H9 (cell line): ENCODE measurements at regions not wholly inside any gene's neighbourhood (a gene's known extent, or its start where the extent isn't known, plus 50 kb on each side); places are given as distances from the start of the nearest gene placed in this dataset.

Experiments used
- DNase-seq: peaks from one replicate; pipeline ENCODE4 v3.0.0-alpha.2; 2017
- H2AFZ ChIP-seq: one replicate; pipeline ENCODE4 v1.6.1; 2013; ENCODE audit warnings: mild to moderate bottlenecking, low read length, control low read depth, moderate library complexity
- H2AK5ac ChIP-seq: 2 replicates; pipeline ENCODE4 v1.6.1; 2013; ENCODE audit warnings: low read length, control low read depth, mixed read lengths; ENCODE audit not compliant: insufficient read length
- H2BK120ac ChIP-seq: one replicate; pipeline ENCODE4 v1.6.1; 2013; ENCODE audit warnings: low read depth, mild to moderate bottlenecking, low read length, control low read depth, inconsistent platforms; ENCODE audit not compliant: poor library complexity, severe bottlenecking
- H2BK12ac ChIP-seq: 2 replicates; pipeline ENCODE4 v1.6.1; 2013; ENCODE audit warnings: low read length, control low read depth, mixed read lengths, low read depth; ENCODE audit not compliant: insufficient read length
- H2BK15ac ChIP-seq: 2 replicates; pipeline ENCODE4 v1.6.1; 2013; ENCODE audit warnings: low read depth, low read length, control low read depth
- H2BK20ac ChIP-seq: one replicate; pipeline ENCODE4 v1.6.1; 2013; ENCODE audit warnings: low read depth, mild to moderate bottlenecking, low read length, control low read depth, inconsistent platforms; ENCODE audit not compliant: poor library complexity, severe bottlenecking
- H2BK5ac ChIP-seq: 2 replicates; pipeline ENCODE4 v1.6.1; 2013; ENCODE audit warnings: low read length, control low read depth, mixed read lengths; ENCODE audit not compliant: insufficient read length
- H3K14ac ChIP-seq: 2 replicates; pipeline ENCODE4 v1.6.1; 2013; ENCODE audit warnings: low read length, control low read depth; ENCODE audit not compliant: insufficient read depth
- H3K18ac ChIP-seq: 2 replicates; pipeline ENCODE4 v1.6.1; 2013; ENCODE audit warnings: low read depth, mild to moderate bottlenecking, mixed read lengths, low read length, control low read depth; ENCODE audit not compliant: insufficient read length
- H3K23ac ChIP-seq: 2 replicates; pipeline ENCODE4 v1.6.1; 2013; ENCODE audit warnings: low read length, control low read depth, mixed read lengths, low read depth; ENCODE audit not compliant: insufficient read length
- H3K23me2 ChIP-seq: 2 replicates; pipeline ENCODE4 v1.6.1; 2013; ENCODE audit warnings: low read depth, mild to moderate bottlenecking, mixed read lengths, low read length, control low read depth; ENCODE audit not compliant: insufficient read length, poor library complexity, severe bottlenecking
- H3K27ac ChIP-seq: 2 replicates; pipeline ENCODE4 v1.5.1; 2013; ENCODE audit warnings: low read length, control low read depth, mixed read lengths, low read depth; ENCODE audit not compliant: insufficient read length
- H3K27me3 ChIP-seq: 2 replicates; pipeline ENCODE4 v1.6.1; 2013; ENCODE audit warnings: low read length, control low read depth, inconsistent platforms; ENCODE audit not compliant: insufficient read depth
- H3K4ac ChIP-seq: 2 replicates; pipeline ENCODE4 v1.6.1; 2013; ENCODE audit warnings: low read depth, mild to moderate bottlenecking, control low read depth, inconsistent platforms, low read length, moderate library complexity
- H3K4me1 ChIP-seq: 2 replicates; pipeline ENCODE4 v1.6.1; 2013; ENCODE audit warnings: low read length, control low read depth, inconsistent platforms; ENCODE audit not compliant: insufficient read depth
- H3K4me2 ChIP-seq: 2 replicates; pipeline ENCODE4 v1.6.1; 2013; ENCODE audit warnings: low read length, control low read depth, mixed read lengths; ENCODE audit not compliant: insufficient read length, insufficient read depth
- H3K56ac ChIP-seq: 2 replicates; pipeline ENCODE4 v1.6.1; 2013; ENCODE audit warnings: low read depth, mild to moderate bottlenecking, mixed read lengths, low read length, control low read depth; ENCODE audit not compliant: insufficient read length
- H3K79me1 ChIP-seq: 2 replicates; pipeline ENCODE4 v1.6.1; 2013; ENCODE audit warnings: low read depth, mild to moderate bottlenecking, moderate library complexity, low read length, control low read depth, inconsistent platforms; ENCODE audit not compliant: insufficient read depth, poor library complexity, severe bottlenecking
- H3K79me2 ChIP-seq: 2 replicates; pipeline ENCODE4 v1.6.1; 2013; ENCODE audit warnings: low read length, control low read depth, inconsistent platforms; ENCODE audit not compliant: insufficient read depth
- H3K9ac ChIP-seq: 2 replicates; pipeline ENCODE4 v1.6.1; 2013; ENCODE audit warnings: low read length, control low read depth, mixed read lengths; ENCODE audit not compliant: insufficient read length; ENCODE audit errors: extremely low read depth
- H3K9me3 ChIP-seq: one replicate; pipeline ENCODE4 v1.6.1; 2013; ENCODE audit warnings: low read depth, low read length, inconsistent platforms; ENCODE audit not compliant: control insufficient read depth
- H3T11ph ChIP-seq: one replicate; pipeline ENCODE4 v1.6.1; 2013; ENCODE audit warnings: mild to moderate bottlenecking, low read length, control low read depth, inconsistent platforms
- H4K20me1 ChIP-seq: one replicate; pipeline ENCODE4 v1.6.1; 2013; ENCODE audit not compliant: control insufficient read depth, insufficient read length, insufficient read depth
- H4K5ac ChIP-seq: 2 replicates; pipeline ENCODE4 v1.6.1; 2013; ENCODE audit warnings: low read depth, mild to moderate bottlenecking, mixed read lengths, low read length, control low read depth; ENCODE audit not compliant: insufficient read length
- H4K8ac ChIP-seq: replicated peaks from 2 replicates; pipeline ENCODE4 v1.6.1; 2013; ENCODE audit warnings: low read length, control low read depth, mixed read lengths, low read depth; ENCODE audit not compliant: insufficient read length
- H4K91ac ChIP-seq: 2 replicates; pipeline ENCODE4 v1.6.1; 2013; ENCODE audit warnings: low read depth, mild to moderate bottlenecking, moderate library complexity, mixed read lengths, low read length, control low read depth; ENCODE audit not compliant: insufficient read length
- H3K27ac Mint-ChIP-seq, 3 experiments: 2 replicates in 2 of 3; 3 replicates in 1 of 3; pipeline ENCODE4 v1.8.0; 2020 to 2021; ENCODE audit warnings: mixed read lengths in 3 of 3, mild to moderate bottlenecking in 1 of 3, moderate library complexity in 1 of 3
- H3K27me3 Mint-ChIP-seq: 2 replicates; pipeline ENCODE4 v1.8.0; 2021; ENCODE audit warnings: low read depth, mild to moderate bottlenecking, moderate library complexity, mixed read lengths
- H3K36me3 Mint-ChIP-seq, 3 experiments: 2 replicates in 2 of 3; 3 replicates in 1 of 3; pipeline ENCODE4 v1.8.0; 2020 to 2021; ENCODE audit warnings: low read depth in 3 of 3, mixed read lengths in 3 of 3; ENCODE audit not compliant: insufficient read depth in 1 of 3
- H3K4me1 Mint-ChIP-seq, 2 experiments: 2 replicates each; pipeline ENCODE4 v1.8.0; 2020; ENCODE audit warnings: mixed read lengths in 2 of 2
- H3K4me3 Mint-ChIP-seq, 2 experiments: 2 replicates in 1 of 2; 3 replicates in 1 of 2; pipeline ENCODE4 v1.8.0; 2020 to 2021; ENCODE audit warnings: mild to moderate bottlenecking in 2 of 2, mixed read lengths in 2 of 2, moderate library complexity in 1 of 2
- H3K9me3 Mint-ChIP-seq, 2 experiments: 2 replicates in 1 of 2; 3 replicates in 1 of 2; pipeline ENCODE4 v1.8.0; 2020; ENCODE audit warnings: mild to moderate bottlenecking in 2 of 2, mixed read lengths in 2 of 2, moderate library complexity in 1 of 2
- CTCF ChIP-seq: fragments of 200-600 bp; sonication (generic); conservative IDR thresholded peaks from 3 replicates; pipeline ENCODE4 v1.8.0; 2021; ENCODE audit warnings: antibody characterized with exemption, mild to moderate bottlenecking
- WGBS: extraction: QIAGEN DNeasy Blood & Tissue Kit; methylation state at CpG from one replicate; pipeline ENCODE4 v1.1.7; 2013; ENCODE audit warnings: missing lambda C conversion rate, low lambda C conversion rate, mixed read lengths; ENCODE audit not compliant: insufficient read length; ENCODE audit errors: extremely low coverage; 5-methylcytosine and 5-hydroxymethylcytosine counted together

DNA sequence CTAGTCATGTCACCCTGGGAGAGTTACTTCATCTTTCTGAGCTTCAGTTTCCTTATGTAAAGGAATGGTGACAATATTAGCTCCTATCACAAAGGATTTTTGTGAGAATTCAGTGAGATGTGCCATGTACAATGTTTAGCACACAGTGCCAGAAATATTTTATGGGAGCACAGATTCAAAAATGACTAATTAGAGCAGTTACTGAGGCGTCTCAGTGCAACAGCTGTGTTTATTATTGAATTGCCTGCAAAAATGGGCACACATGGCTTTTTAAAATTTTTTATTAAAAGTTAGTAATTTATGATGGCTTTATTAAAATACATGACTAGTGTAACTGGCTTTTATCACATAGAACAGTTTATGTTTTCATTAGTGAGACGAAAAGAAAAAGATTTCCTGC, 134.3 kb upstream of the AHI1 start:
- H3K9me3 ChIP-seq: no peaks in the 10 kb centered on the region
- no peak overlapping the region for H2BK20ac ChIP-seq
- H3K56ac ChIP-seq: no peak overlapping the region
- H3K4me1 Mint-ChIP-seq: peaks cover 5 to 6% of the 10 kb centered on the region in 2 experiments; a peak in 3 of 4 replicates
- no peak overlapping the region for H2AFZ ChIP-seq
- H3K23me2 ChIP-seq: no peaks in the 10 kb centered on the region
- no peak overlapping the region for H2BK5ac ChIP-seq
- no peak overlapping the region for H3K9ac ChIP-seq
- no peak overlapping the region for H4K5ac ChIP-seq
- H3K4me1 ChIP-seq: no peaks in the 10 kb centered on the region
- DNase-seq: no peak
- no peaks in the 10 kb centered on the region; a peak in 1 of 5 replicates for H3K9me3 Mint-ChIP-seq
- no peaks in the 10 kb centered on the region for H3K36me3 Mint-ChIP-seq
- no peak overlapping the region for H3K23ac ChIP-seq
- no peak overlapping the region for H3K27ac ChIP-seq
- no peak overlapping the region for H3K4me3 Mint-ChIP-seq
- no peaks in the 10 kb centered on the region for H3K79me2 ChIP-seq
- no peaks in the 10 kb centered on the region for H3K79me1 ChIP-seq
- H2BK120ac ChIP-seq: no peak overlapping the region
- no peak overlapping the region for H3T11ph ChIP-seq
- H2BK12ac ChIP-seq: no peak overlapping the region
- H3K14ac ChIP-seq: no peak overlapping the region
- no peak overlapping the region for H3K27ac Mint-ChIP-seq
- TF ChIP-seq CTCF: no peak
- no peaks in the 10 kb centered on the region for H4K20me1 ChIP-seq
- H3K4me2 ChIP-seq: no peak overlapping the region
- no CpG with 5 or more reads among the region's 2 CpGs for WGBS
- H3K27me3 Mint-ChIP-seq: no peaks in the 10 kb centered on the region
- H4K91ac ChIP-seq: no peak overlapping the region
- H3K4ac ChIP-seq: no peak overlapping the region
- H4K8ac ChIP-seq: no peak overlapping the region
- no peaks in the 10 kb centered on the region for H3K27me3 ChIP-seq
- no peak overlapping the region for H3K18ac ChIP-seq
- H2AK5ac ChIP-seq: no peak overlapping the region
- H2BK15ac ChIP-seq: no peak overlapping the region
